D341Med (cell line): ENCODE measurements at regions not wholly inside any gene's neighbourhood (a gene's known extent, or its start where the extent isn't known, plus 50 kb on each side); places are given as distances from the start of the nearest gene placed in this dataset.

ENCODE experiments used
- DNase-seq: peaks from one replicate; pipeline ENCODE4 v3.0.0; 2012; ENCODE audit warnings: low spot score

DNA sequence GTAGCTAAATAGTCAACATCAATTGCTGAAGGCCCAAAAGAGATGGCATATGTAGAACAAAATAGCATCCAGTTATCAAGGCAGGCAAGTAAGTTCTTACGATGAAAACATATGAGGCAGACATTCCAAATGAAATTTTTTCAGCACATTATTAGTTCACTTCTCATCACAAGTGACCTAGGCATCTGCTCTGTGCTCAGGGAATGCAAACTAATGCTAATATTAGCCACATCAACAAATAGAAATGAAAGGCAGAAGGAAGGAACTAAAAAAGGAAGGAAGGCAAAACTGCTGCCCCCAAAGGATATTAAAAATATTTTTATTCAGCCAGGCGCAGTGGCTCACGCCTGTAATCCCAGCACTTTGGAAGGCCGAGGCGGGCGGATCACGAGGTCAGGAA is 51.2 kb upstream of the ROCK1 start:
- no peak for DNase-seq

DNA sequence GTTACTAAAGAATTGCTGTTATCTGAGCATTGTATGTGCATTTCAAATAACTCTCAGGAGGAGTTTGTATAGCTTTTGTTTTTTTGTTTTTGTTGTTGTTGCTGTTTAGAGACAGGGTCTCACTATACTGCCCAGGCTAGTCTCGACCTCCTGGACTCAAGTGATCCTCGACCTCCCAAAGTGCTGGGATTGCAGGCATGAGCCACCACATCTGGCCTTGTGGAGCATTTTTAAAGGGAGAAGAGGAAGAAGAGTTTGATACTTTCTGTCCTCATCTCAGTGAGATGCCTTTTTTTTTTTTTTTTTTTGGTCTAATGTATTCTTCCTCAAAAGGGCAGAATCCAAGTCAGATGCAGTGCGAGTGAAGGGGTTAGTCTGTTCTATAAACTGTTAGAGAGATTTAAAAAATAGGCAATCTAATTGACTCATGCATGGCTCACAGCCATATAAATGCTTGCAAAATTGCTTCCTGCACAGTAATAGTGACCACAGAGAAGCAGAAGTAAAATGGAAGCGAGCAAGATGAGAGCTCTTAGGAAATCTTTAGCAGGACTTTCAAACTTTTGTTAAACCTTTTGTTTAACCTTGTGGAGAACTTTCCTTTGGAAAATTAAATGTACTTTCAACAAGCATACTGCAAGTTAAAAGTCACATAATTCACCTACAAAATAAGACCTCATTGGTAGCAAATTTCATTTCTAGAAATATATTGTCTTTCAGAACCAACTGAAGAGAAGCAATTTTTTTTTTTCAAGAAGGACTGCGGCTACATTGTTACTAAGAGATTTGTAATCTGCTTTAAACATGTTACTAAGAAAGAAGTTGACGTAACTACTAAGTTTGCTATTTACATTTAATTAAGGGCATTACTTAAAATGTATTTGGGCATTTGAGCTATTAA is 52.3 kb upstream of the ROCK1 start:
- DNase-seq, result no peak

DNA sequence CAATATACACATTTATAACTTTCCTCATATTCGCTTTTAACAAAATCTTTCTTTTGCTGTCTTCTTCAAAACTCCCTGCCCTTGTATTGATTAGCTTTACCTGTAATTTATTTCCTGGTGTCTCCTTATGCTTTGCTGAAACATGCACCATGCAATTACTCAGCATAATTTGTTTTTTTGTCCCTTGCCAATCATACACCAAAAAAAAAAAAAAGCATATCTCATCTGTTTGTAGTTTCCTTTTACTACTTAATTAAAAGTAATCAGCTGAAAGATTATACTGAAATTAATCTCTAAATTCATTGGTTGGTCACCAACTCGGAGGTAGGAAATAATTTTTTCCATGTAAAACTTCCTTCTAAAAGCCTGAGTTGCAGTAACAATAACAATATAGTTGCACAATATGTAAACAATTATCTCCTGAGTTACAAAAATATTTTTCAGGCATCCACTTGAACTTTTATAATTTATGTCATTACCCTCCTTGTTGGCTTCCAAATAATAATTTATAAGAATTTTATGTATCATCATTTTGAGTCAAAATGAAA is 53.0 kb upstream of the ROCK1 start:
- no peak for DNase-seq

DNA sequence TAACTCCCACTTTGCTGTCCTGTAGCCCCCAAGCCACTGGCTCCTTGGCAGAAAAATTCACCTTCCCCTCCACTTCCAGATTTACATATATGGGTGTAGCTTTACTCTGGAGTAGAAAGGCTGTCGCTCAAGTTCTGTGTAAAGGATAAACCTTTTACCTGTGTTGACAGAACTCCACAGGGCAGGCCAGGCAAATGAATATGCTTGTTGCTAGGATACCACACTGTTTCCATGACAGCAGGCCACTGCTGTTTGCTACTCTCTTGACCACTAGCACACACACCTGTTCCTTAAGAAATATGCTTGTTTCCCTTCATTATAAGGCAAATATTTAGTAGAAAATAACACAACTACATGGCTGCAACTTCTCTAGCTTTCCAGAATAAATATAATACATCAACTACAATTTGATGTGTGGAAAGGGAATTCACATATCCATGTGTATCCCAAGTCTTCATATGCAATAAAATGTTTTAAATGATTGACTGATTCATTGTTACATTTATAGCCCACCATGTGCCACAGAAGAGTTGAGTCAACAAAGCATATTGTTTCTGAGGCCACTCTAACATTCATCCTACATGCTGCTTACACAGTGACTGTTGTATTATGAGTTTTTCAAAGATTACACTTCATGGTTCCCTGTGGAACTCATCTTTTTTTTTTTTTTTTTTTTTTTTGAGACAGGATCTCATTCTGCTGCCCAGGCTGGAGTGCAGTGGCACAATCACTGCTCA is 56.2 kb upstream of the ROCK1 start:
- DNase-seq, result no peak

DNA sequence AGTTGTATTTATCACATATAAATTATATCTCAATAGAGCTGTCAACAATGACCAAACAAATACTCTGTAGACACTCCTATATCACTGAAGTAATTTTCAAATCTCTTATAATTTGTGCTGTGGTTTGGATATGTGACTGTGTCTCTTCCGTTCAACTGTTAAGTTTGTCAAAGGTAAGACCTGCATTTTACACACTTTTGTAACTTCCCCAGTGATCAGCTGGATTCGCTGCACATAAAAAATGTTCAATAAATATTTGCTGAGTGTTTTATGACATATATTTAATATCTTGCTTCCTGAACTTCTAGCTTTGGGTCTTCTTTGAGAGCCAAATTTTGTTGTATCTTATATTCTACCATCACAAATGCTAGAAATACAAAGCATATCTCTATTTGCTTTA is 57.3 kb upstream of the ROCK1 start:
- DNase-seq, result no peak

DNA sequence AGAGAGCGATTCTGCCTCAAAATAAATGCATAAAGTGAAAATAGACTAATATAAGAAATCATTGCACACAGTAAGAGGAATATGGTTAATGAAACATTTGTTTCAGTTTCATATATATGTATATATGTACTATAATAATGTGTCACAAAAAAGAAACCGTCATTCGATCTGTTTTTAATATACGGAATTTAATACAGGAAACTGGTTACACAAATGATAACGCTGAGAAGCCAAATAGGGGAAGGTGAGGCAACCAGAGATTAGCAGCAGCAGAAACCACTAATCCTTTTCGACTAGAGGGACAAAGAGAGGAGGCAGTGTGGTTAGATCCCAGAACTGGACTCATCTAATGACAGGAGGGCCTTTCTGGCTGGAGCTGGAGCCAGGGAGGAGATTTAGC is 64.2 kb upstream of the GREB1L start:
- no peak for DNase-seq

DNA sequence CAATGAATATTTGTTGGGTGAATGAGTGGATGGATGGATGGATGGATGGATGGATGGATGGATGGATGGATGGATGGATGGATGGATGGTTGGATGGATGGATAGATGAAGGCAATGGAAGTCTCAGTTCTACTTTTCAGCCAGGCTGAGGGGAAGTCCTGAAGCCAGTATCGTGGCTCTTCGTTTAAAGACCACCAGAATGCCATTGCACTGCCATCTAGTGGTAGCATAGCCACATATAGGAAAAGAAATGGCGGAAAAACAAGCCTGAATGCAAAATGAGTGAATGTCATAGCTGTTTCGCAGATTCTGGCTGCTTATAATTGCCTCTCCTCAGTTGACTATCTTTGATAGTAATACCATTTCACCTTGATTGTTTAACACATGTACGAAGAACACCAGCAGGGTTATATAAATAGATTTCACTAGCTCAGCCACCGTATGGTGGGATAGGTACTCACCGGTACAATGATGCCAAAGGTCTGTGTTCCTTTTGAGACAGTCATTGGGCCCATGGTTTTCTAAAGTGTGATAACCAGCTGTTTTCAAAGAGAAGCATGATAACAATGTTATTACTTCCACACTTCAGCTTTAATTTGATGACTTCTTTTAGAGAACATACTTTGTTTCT is 62.3 kb upstream of the GREB1L start:
- peak; percentile 79 for DNase-seq

DNA sequence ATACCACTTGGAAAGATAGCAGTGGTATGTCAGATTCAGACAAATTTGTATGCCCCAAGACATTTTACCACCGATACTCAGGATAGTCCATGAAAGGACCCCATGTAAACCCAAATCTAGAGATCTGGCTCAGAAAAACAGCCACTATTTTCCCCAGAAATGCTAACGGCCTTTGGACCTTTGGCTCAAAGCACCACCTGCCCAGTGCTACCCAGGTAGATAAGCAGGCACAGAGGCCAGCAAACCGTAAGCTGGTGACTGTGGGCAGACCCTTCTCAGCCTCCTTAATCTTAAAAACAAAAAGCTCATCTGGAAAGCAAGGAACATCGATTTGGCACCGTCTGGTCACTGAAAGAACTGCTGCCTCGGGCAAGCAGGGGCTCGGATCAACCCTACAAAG is 61.4 kb upstream of the GREB1L start:
- no peak for DNase-seq

DNA sequence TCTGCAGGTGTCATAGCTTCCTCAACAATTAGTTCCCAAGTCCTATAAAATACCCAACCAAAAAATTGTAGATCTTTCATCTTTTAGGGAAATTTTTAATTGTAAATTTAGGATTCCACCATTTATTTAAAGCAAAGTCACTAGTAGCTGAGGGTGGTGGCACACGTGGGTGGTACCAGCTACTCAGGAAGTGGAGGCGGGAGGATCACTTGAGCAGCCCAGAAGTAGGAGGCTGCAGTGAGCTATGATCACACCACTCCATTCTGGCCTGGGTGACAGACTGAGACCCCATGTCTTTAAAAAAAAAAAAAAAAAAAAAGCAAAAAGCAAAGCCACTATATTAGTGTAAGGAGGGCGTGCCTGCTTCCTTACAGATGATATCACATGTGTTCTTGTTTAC is 60.3 kb upstream of the GREB1L start:
- no peak for DNase-seq

DNA sequence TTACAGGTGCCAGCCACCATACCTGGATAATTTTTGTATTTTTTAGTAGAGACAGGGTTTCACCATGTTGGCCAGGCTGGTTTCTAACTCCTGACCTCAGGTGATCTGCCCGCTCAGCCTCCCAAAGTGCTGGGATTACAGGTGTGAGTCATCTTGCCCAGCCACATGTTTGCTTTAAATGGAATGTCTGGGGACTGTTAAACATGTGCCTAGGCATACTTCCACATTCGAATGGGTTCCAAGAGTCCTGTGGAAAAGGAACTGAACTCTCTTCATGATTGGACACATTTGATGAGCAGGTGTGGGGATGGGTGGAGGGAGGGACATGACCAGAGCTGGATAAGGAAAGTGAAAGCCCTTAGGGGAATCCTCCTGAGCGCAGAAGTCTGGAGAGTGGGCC is 58.4 kb upstream of the GREB1L start:
- no peak for DNase-seq

DNA sequence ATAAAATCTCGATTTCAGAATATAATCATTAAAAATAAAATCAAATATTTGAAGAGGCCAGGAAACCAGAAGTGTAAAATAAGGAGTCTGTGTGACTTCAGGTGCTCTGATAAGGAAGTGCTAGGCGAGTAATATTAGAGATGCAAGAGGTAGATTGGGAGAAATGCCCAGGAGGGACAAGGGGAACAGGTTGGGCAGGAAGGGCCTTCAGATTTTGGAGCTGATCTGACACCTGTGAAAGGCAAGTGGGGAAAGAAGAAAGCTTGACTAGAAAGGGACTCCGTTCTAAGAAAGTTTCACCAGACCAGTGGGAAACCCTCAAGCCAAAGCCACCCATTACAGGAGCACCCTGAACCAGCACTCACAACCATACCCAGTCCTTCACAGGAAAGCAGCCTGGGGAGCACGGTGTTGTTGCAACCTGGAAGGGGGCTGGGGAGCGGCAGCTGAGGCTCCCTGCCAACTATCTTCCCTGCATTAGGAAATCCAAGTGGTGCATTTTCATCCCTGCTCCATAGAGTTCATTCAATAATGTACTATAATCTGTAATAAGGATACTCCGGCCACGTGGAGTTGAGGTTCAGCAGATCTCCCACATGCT is 57.5 kb upstream of the GREB1L start:
- no peak for DNase-seq

DNA sequence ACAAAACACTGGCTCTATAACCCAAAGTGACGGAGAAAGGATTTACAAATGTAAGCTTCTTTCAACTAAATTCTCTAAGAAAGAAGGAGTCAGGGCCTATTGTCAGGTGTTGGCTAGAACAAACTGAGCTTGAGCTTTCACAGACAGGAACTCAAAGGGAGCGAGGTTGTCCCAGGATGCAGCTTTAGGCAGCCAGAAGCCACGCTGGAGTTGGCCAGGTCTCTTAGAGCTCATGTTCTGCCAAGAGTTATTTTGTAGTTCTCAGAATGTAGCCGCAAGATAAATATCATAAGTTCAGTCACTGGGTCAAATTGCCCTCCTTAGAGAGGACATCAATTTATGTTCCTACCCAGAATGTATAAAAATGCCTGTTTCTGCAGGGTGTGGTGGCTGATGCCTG is 54.1 kb upstream of the GREB1L start:
- DNase-seq, result no peak

DNA sequence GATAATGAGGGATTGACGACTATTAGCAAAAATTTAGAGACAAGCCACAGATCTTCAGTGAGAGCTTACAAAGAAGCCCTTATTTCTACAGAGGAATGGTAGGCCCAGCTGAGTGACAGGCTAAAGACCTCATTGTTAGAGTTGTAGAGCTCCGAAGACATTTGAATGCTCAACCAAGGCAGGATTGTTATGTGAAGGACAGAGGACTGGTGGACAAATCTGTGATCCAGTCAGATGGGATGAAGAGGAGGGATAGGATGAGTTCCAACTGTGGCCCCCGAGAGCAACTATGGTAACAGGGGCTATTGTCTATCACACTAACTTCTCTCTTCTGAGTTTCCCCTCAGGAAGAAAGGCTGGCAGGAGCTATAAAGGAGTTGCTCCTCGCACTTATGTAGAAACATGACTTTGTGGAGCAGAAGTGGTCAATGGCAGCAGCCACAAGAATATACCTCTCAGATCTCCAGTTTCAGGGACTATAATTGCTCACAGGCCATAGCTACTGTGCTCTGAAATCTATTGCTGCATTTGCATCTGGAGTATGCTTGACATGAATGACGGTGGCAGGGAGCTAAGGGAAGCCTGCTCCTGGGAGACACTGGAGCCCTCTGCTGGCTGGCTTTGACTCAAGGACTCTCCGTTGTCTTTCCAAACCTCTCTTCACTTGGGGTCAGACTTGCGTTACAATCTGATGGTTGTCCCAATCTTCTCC is 50.3 kb upstream of the GREB1L start:
- DNase-seq, result peak; percentile 77
